ENCODE measurements at regions not wholly inside any gene's neighbourhood (a gene's known extent, or its start where the extent isn't known, plus 50 kb on each side); places are given as distances from the start of the nearest gene placed in this dataset.

GRCh38 chr9:21681641-21682040, 120.8 kb upstream of the MTAP start:
- TF ChIP-seq, protein P1, sequence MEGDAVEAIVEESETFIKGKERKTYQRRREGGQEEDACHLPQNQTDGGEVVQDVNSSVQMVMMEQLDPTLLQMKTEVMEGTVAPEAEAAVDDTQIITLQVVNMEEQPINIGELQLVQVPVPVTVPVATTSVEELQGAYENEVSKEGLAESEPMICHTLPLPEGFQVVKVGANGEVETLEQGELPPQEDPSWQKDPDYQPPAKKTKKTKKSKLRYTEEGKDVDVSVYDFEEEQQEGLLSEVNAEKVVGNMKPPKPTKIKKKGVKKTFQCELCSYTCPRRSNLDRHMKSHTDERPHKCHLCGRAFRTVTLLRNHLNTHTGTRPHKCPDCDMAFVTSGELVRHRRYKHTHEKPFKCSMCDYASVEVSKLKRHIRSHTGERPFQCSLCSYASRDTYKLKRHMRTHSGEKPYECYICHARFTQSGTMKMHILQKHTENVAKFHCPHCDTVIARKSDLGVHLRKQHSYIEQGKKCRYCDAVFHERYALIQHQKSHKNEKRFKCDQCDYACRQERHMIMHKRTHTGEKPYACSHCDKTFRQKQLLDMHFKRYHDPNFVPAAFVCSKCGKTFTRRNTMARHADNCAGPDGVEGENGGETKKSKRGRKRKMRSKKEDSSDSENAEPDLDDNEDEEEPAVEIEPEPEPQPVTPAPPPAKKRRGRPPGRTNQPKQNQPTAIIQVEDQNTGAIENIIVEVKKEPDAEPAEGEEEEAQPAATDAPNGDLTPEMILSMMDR (IDR thresholded peaks at IDR 0.05 in 8 of 11, conservative IDR thresholded peaks at IDR 0.05 in 3 of 11), result no peak
- TF ChIP-seq POLR2A (IDR thresholded peaks at IDR 0.05), result no peak
- TF ChIP-seq POLR2AphosphoS5 (IDR thresholded peaks at IDR 0.05), result no peak
